GM23248 (cell line): ENCODE measurements at regions not wholly inside any gene's neighbourhood (a gene's known extent, or its start where the extent isn't known, plus 50 kb on each side); places are given as distances from the start of the nearest gene placed in this dataset.
A peak's percentile ranks its signal among the peaks of the same experiment; 100 is the strongest.

Source experiments
- DNase-seq: peaks from one replicate; pipeline ENCODE4 v3.0.0-alpha.2; 2015
- H2AFZ ChIP-seq: fragments of 200-600 bp; sonication (generic); 2 replicates; pipeline ENCODE4 v1.6.1; 2016; ENCODE audit warnings: antibody characterized with exemption
- H3F3A ChIP-seq: fragments of 200-600 bp; sonication (generic); 2 replicates; pipeline ENCODE4 v1.6.1; 2016; ENCODE audit warnings: mild to moderate bottlenecking, antibody characterized with exemption, mixed run types; ENCODE audit not compliant: insufficient read depth
- H3K27ac ChIP-seq: fragments of 200-600 bp; sonication (generic); 2 replicates; pipeline ENCODE4 v1.5.1; 2016; ENCODE audit warnings: mild to moderate bottlenecking
- H3K27me3 ChIP-seq: fragments of 200-600 bp; sonication (generic); replicated peaks from 2 replicates; pipeline ENCODE4 v1.6.1; 2016; ENCODE audit warnings: mild to moderate bottlenecking; ENCODE audit not compliant: insufficient read depth
- H3K36me3 ChIP-seq: fragments of 200-600 bp; sonication (generic); 2 replicates; pipeline ENCODE4 v1.6.1; 2016; ENCODE audit warnings: low read depth, mild to moderate bottlenecking
- H3K4me1 ChIP-seq: fragments of 200-600 bp; sonication (generic); 2 replicates; pipeline ENCODE4 v1.6.1; 2016; ENCODE audit warnings: mild to moderate bottlenecking; ENCODE audit not compliant: insufficient read depth
- H3K4me2 ChIP-seq: fragments of 200-600 bp; sonication (generic); one replicate; pipeline ENCODE4 v1.6.1; 2016; ENCODE audit warnings: mild to moderate bottlenecking; ENCODE audit not compliant: unreplicated experiment
- H3K4me3 ChIP-seq: fragments of 200-600 bp; sonication (generic); 2 replicates; pipeline ENCODE4 v1.5.1; 2016; ENCODE audit warnings: mild to moderate bottlenecking
- H3K79me2 ChIP-seq: fragments of 200-600 bp; sonication (generic); 2 replicates; pipeline ENCODE4 v1.6.1; 2016; ENCODE audit warnings: mild to moderate bottlenecking; ENCODE audit not compliant: insufficient read depth
- H3K9ac ChIP-seq: fragments of 200-600 bp; sonication (generic); 2 replicates; pipeline ENCODE4 v1.6.1; 2016; ENCODE audit warnings: mild to moderate bottlenecking
- H3K9me2 ChIP-seq: fragments of 200-600 bp; sonication (generic); 2 replicates; pipeline ENCODE4 v1.6.1; 2016; ENCODE audit warnings: mixed run types, mild to moderate bottlenecking, moderate library complexity; ENCODE audit not compliant: insufficient read depth
- H3K9me3 ChIP-seq: fragments of 200-600 bp; sonication (generic); one replicate; pipeline ENCODE4 v1.6.1; 2017; ENCODE audit warnings: low read depth
- H4K20me1 ChIP-seq: fragments of 200-600 bp; sonication (generic); 2 replicates; pipeline ENCODE4 v1.6.0; 2016; ENCODE audit not compliant: insufficient read depth
- EZH2 ChIP-seq: fragments of 200-600 bp; sonication (generic); IDR thresholded peaks from 2 replicates; pipeline ENCODE4 v1.6.1; 2018; ENCODE audit warnings: antibody characterized with exemption, mild to moderate bottlenecking; ENCODE audit not compliant: insufficient read depth, poor library complexity, severe bottlenecking
- EZH2phosphoT487 ChIP-seq: fragments of 200-600 bp; sonication (generic); IDR thresholded peaks from 2 replicates; pipeline ENCODE4 v1.6.1; 2018; ENCODE audit warnings: antibody characterized with exemption, moderate library complexity, mild to moderate bottlenecking, low read depth; ENCODE audit not compliant: insufficient read depth
- WGBS, 2 experiments: methylation state at CpG; one replicate each; pipeline ENCODE4 v1.1.6; 2015 to 2017; ENCODE audit warnings: low lambda C conversion rate in 2 of 2, low coverage in 1 of 2; ENCODE audit errors: missing lambda C conversion rate in 2 of 2; 5-methylcytosine and 5-hydroxymethylcytosine counted together
- in situ Hi-C: fragments of 300-500 bp; cut with MboI; formaldehyde crosslinking; loops from 2 replicates; pipeline ENCODE4 v1.15.0; 2020

GRCh38 chr2:145625111-145625510 is 1105.2 kb upstream of the ZEB2 start:
- 66 to 68% methylated on average over 1 of the region's 1 CpG for WGBS, 2 experiments
- Histone ChIP-seq H3K27ac (no peak overlapping the region), H3K4me1 (peaks cover 21% of the 10 kb centered on the region), H3K9me3 (no peaks in the 10 kb centered on the region), H3F3A (peaks cover 12% of the 10 kb centered on the region; the same call in 1 of the 2 replicates), H3K27me3 (no peaks in the 10 kb centered on the region), H3K4me2 (no peak overlapping the region), H3K9me2 (no peaks in the 10 kb centered on the region), H3K79me2 (no peaks in the 10 kb centered on the region), H3K36me3 (no peaks in the 10 kb centered on the region), H3K9ac (no peak overlapping the region), H3K4me3 (no peak overlapping the region), H4K20me1 (no peaks in the 10 kb centered on the region), H2AFZ (no peak overlapping the region)
- TF ChIP-seq EZH2 (no peak), EZH2phosphoT487 (no peak)
- in situ Hi-C loops: no loop called here
- no peak for DNase-seq

- Histone ChIP-seq H3K4me3 (no peak overlapping the region), H4K20me1 (no peaks in the 10 kb centered on the region), H3K27ac (peak overlapping the region; percentile 41), H3K9me3 (no peaks in the 10 kb centered on the region), H3K4me2 (peak overlapping the region; percentile 20), H3K4me1 (peaks cover 34% of the 10 kb centered on the region), H3K9ac (no peak overlapping the region), H3K79me2 (no peaks in the 10 kb centered on the region), H3K9me2 (no peaks in the 10 kb centered on the region), H3K27me3 (no peaks in the 10 kb centered on the region), H3F3A (peaks cover 20% of the 10 kb centered on the region; the same call in 1 of the 2 replicates), H3K36me3 (no peaks in the 10 kb centered on the region), H2AFZ (no peak overlapping the region)
- peak; percentile 80 for DNase-seq
- no peak for TF ChIP-seq EZH2phosphoT487
- TF ChIP-seq EZH2: no peak
- 45 to 56% methylated on average over 3 of the region's 3 CpGs for WGBS, 2 experiments
- in situ Hi-C loops: no loop called here
Observed at GRCh38 chr2:145623136-145623535, 1103.2 kb upstream of the ZEB2 start.

- Histone ChIP-seq H3K4me1 (peaks cover 40% of the 10 kb centered on the region), H3K9me2 (no peaks in the 10 kb centered on the region), H3K79me2 (no peaks in the 10 kb centered on the region), H3K27me3 (no peaks in the 10 kb centered on the region), H4K20me1 (no peaks in the 10 kb centered on the region), H3K9ac (no peak overlapping the region), H3K9me3 (no peaks in the 10 kb centered on the region), H3K27ac (no peak overlapping the region), H3K36me3 (no peaks in the 10 kb centered on the region), H3K4me3 (no peak overlapping the region), H2AFZ (no peak overlapping the region), H3K4me2 (no peak overlapping the region), H3F3A (peaks cover 25% of the 10 kb centered on the region)
- DNase-seq: no peak
- in situ Hi-C loops: no loop called here
- WGBS, 2 experiments: 79 to 98% methylated on average over 2 of the region's 2 CpGs
- no peak for TF ChIP-seq EZH2phosphoT487
- no peak for TF ChIP-seq EZH2
Observed at GRCh38 chr2:145622285-145622684, 1102.4 kb upstream of the ZEB2 start.

GRCh38 chr2:145617906-145618305 is 1098.0 kb upstream of the ZEB2 start:
- peaks cover 16% of the 10 kb centered on the region for H3F3A ChIP-seq
- no peak for TF ChIP-seq EZH2phosphoT487
- TF ChIP-seq EZH2: no peak
- H3K4me1 ChIP-seq: peaks cover 31% of the 10 kb centered on the region
- no peaks in the 10 kb centered on the region for H3K79me2 ChIP-seq
- 19 to 21% methylated on average over 2 of the region's 2 CpGs for WGBS, 2 experiments
- in situ Hi-C loops: no loop called here
- H3K4me2 ChIP-seq: peak overlapping the region; percentile 12
- no peak overlapping the region for H2AFZ ChIP-seq
- H3K9me3 ChIP-seq: no peaks in the 10 kb centered on the region
- H3K27ac ChIP-seq: peak overlapping the region; percentile 43
- H3K36me3 ChIP-seq: no peaks in the 10 kb centered on the region
- H3K27me3 ChIP-seq: no peaks in the 10 kb centered on the region
- no peak overlapping the region for H3K4me3 ChIP-seq
- DNase-seq: peak; percentile 80
- H3K9ac ChIP-seq: no peak overlapping the region
- H4K20me1 ChIP-seq: no peaks in the 10 kb centered on the region
- no peaks in the 10 kb centered on the region for H3K9me2 ChIP-seq

- no peaks in the 10 kb centered on the region for H4K20me1 ChIP-seq
- peak overlapping the region; percentile 43 for H3K27ac ChIP-seq
- no peak overlapping the region for H3K9ac ChIP-seq
- H3F3A ChIP-seq: peaks cover 13% of the 10 kb centered on the region
- in situ Hi-C loops: no loop called here
- no peak overlapping the region for H3K4me3 ChIP-seq
- no peak overlapping the region for H2AFZ ChIP-seq
- H3K9me2 ChIP-seq: no peaks in the 10 kb centered on the region
- no peaks in the 10 kb centered on the region for H3K79me2 ChIP-seq
- peak overlapping the region; percentile 12 for H3K4me2 ChIP-seq
- H3K4me1 ChIP-seq: peaks cover 26% of the 10 kb centered on the region
- DNase-seq: no peak
- no peaks in the 10 kb centered on the region for H3K36me3 ChIP-seq
- TF ChIP-seq EZH2 (no peak), EZH2phosphoT487 (no peak)
- WGBS, 2 experiments: 96 to 100% methylated on average over 1 of the region's 1 CpG
- no peaks in the 10 kb centered on the region for H3K9me3 ChIP-seq
- H3K27me3 ChIP-seq: no peaks in the 10 kb centered on the region
Observed at GRCh38 chr2:145617420-145617819, 1097.5 kb upstream of the ZEB2 start.
